ENCODE measurements at regions not wholly inside any gene's neighbourhood (a gene's known extent, or its start where the extent isn't known, plus 50 kb on each side); places are given as distances from the start of the nearest gene placed in this dataset.

- TF ChIP-seq, protein P1, sequence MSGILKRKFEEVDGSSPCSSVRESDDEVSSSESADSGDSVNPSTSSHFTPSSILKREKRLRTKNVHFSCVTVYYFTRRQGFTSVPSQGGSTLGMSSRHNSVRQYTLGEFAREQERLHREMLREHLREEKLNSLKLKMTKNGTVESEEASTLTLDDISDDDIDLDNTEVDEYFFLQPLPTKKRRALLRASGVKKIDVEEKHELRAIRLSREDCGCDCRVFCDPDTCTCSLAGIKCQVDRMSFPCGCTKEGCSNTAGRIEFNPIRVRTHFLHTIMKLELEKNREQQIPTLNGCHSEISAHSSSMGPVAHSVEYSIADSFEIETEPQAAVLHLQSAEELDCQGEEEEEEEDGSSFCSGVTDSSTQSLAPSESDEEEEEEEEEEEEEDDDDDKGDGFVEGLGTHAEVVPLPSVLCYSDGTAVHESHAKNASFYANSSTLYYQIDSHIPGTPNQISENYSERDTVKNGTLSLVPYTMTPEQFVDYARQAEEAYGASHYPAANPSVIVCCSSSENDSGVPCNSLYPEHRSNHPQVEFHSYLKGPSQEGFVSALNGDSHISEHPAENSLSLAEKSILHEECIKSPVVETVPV (CRISPR knock-in tag; IDR thresholded peaks at IDR 0.05) = no peak
- TF ChIP-seq, protein P2, sequence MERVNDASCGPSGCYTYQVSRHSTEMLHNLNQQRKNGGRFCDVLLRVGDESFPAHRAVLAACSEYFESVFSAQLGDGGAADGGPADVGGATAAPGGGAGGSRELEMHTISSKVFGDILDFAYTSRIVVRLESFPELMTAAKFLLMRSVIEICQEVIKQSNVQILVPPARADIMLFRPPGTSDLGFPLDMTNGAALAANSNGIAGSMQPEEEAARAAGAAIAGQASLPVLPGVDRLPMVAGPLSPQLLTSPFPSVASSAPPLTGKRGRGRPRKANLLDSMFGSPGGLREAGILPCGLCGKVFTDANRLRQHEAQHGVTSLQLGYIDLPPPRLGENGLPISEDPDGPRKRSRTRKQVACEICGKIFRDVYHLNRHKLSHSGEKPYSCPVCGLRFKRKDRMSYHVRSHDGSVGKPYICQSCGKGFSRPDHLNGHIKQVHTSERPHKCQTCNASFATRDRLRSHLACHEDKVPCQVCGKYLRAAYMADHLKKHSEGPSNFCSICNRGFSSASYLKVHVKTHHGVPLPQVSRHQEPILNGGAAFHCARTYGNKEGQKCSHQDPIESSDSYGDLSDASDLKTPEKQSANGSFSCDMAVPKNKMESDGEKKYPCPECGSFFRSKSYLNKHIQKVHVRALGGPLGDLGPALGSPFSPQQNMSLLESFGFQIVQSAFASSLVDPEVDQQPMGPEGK (CRISPR knock-in tag; IDR thresholded peaks at IDR 0.05; ENCODE audit: borderline replicate concordance) = no peak
These were observed 346.2 kb upstream of the CTNND2 start for GRCh38 chr5:12250454-12250853.

All from SK-N-SH treated with all-trans-retinoic acid at 6 μM for 48 hours (cell line).